Adrenal gland (tissue), 5 donors: ENCODE measurements at regions not wholly inside any gene's neighbourhood (a gene's known extent, or its start where the extent isn't known, plus 50 kb on each side); places are given as distances from the start of the nearest gene placed in this dataset.

ENCODE experiments used
- POLR2A ChIP-seq, 2 donors: fragments of 450-650 bp; IDR thresholded peaks; one replicate each; pipeline ENCODE4 v1.6.1; 2017; ENCODE audit warnings: antibody characterized with exemption in 2 of 2, mild to moderate bottlenecking in 2 of 2, moderate library complexity in 1 of 2
- TF ChIP-seq, protein P1 (sequence below), 6 experiments: fragments of 450-650 bp in 4 of 6; fragments of 200-600 bp in 2 of 6; sonication (generic) in 1 of 6; IDR thresholded peaks; 1 replicate in 5 of 6; 2 replicates in 1 of 6; pipeline versions ENCODE4 v1.5.1 to v1.8.0; 2016 to 2021; ENCODE audit warnings: antibody characterized with exemption in 6 of 6, mild to moderate bottlenecking in 2 of 6, moderate library complexity in 1 of 6
- donor health status: DM: no; HTN: no; CAD: no.

DNA sequence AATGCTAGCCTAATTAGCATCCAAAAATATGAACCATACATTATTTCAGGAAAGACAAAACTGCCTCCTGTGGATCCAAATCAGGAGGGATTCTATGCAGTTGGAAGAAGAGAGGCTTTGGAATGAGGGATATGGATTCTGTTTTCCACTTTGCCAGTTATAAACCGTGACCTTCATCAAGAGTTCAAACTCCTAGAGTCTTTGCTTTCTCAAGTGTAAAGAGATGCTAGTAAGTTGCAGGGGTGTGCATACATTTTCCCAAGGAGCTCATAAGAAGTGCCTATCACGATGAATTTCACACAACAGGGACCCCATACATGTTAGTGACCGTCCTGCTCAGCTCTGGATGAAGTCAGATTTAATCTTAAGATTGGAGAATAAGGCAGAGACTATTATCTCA lies 542.5 kb downstream of the SOX11 start:
- TF ChIP-seq, protein P1, sequence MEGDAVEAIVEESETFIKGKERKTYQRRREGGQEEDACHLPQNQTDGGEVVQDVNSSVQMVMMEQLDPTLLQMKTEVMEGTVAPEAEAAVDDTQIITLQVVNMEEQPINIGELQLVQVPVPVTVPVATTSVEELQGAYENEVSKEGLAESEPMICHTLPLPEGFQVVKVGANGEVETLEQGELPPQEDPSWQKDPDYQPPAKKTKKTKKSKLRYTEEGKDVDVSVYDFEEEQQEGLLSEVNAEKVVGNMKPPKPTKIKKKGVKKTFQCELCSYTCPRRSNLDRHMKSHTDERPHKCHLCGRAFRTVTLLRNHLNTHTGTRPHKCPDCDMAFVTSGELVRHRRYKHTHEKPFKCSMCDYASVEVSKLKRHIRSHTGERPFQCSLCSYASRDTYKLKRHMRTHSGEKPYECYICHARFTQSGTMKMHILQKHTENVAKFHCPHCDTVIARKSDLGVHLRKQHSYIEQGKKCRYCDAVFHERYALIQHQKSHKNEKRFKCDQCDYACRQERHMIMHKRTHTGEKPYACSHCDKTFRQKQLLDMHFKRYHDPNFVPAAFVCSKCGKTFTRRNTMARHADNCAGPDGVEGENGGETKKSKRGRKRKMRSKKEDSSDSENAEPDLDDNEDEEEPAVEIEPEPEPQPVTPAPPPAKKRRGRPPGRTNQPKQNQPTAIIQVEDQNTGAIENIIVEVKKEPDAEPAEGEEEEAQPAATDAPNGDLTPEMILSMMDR (IDR thresholded peaks at IDR 0.05): no peak
- no peak for TF ChIP-seq POLR2A (IDR thresholded peaks at IDR 0.05)
